ENCODE measurements at regions not wholly inside any gene's neighbourhood (a gene's known extent, or its start where the extent isn't known, plus 50 kb on each side); places are given as distances from the start of the nearest gene placed in this dataset.

GRCh38 chr15:46567968-46568367 lies 933.1 kb downstream of the SQOR start:
- no peak overlapping the region for H3K4me3 Mint-ChIP-seq
- H3K36me3 Mint-ChIP-seq (ENCODE audit: low read depth): no peaks in the 10 kb centered on the region
- intact Hi-C loops (cut with micrococcal nuclease): no loop called here
- no peak for DNase-seq (ENCODE audit: low spot score)
- H3K27ac Mint-ChIP-seq: no peak overlapping the region
- H3K27me3 Mint-ChIP-seq (ENCODE audit: insufficient read depth): no peaks in the 10 kb centered on the region
- peaks cover 24% of the 10 kb centered on the region for H3K9me3 Mint-ChIP-seq
- H3K4me1 Mint-ChIP-seq (ENCODE audit: low read depth): no peaks in the 10 kb centered on the region

GRCh38 chr15:46569781-46570180 lies 935.0 kb downstream of the SQOR start:
- H3K27me3 Mint-ChIP-seq (ENCODE audit: insufficient read depth): no peaks in the 10 kb centered on the region
- H3K9me3 Mint-ChIP-seq: peaks cover 14% of the 10 kb centered on the region
- H3K27ac Mint-ChIP-seq: no peak overlapping the region
- no peak for DNase-seq (ENCODE audit: low spot score)
- no peaks in the 10 kb centered on the region for H3K4me1 Mint-ChIP-seq (ENCODE audit: low read depth)
- intact Hi-C loops (cut with micrococcal nuclease): no loop called here
- H3K36me3 Mint-ChIP-seq (ENCODE audit: low read depth): no peaks in the 10 kb centered on the region
- no peak overlapping the region for H3K4me3 Mint-ChIP-seq

DNA sequence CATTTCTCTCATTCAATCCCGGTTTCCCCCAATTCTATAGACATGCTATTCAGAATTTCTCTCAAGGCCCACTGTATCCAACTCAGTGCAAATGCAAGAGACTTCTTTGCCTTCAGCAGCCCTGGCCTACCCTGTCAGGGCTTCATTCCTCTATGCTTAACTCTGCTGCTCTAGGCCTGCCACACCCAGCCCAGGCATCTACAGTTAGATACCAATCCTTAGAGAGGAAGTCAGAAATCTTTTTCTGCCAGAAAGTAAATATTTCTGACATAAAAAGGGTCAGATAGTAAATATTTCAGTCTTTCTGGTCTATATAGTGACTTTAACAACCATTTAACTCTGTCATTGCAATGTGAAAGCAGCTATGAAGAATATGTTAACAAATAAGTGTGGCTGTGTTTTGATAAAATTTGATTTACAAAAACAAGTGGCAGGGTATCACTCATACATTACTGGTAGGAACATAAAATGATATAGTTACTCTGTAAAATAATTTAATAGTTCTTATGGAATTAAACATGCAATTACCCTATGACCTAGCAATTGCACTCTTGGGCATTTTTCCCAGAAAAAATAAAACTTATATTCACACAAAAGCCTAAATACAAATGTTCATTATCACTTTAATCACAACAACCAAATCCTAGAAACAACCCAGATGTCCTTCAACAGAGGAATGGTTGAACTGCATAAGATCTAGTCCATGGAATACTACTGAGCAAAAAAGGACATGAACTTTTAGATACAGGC lies 942.0 kb downstream of the SQOR start:
- no peaks in the 10 kb centered on the region for H3K36me3 Mint-ChIP-seq (ENCODE audit: low read depth)
- no peak overlapping the region for H3K4me3 Mint-ChIP-seq
- peaks cover 3% of the 10 kb centered on the region for H3K9me3 Mint-ChIP-seq
- H3K27ac Mint-ChIP-seq: no peak overlapping the region
- H3K27me3 Mint-ChIP-seq (ENCODE audit: insufficient read depth): no peaks in the 10 kb centered on the region
- no peaks in the 10 kb centered on the region for H3K4me1 Mint-ChIP-seq (ENCODE audit: low read depth)
- intact Hi-C loops (cut with micrococcal nuclease): no loop called here
- no peak for DNase-seq (ENCODE audit: low spot score)

- H3K9me3 Mint-ChIP-seq: no peaks in the 10 kb centered on the region
- H3K36me3 Mint-ChIP-seq (ENCODE audit: low read depth): no peaks in the 10 kb centered on the region
- no peak overlapping the region for H3K4me3 Mint-ChIP-seq
- H3K27me3 Mint-ChIP-seq (ENCODE audit: insufficient read depth): no peaks in the 10 kb centered on the region
- intact Hi-C loops (cut with micrococcal nuclease): no loop called here
- no peak for DNase-seq (ENCODE audit: low spot score)
- no peak overlapping the region for H3K27ac Mint-ChIP-seq
- H3K4me1 Mint-ChIP-seq (ENCODE audit: low read depth): no peaks in the 10 kb centered on the region
Measured at GRCh38 chr15:46577767-46578166, 942.9 kb downstream of the SQOR start.

- Mint-ChIP-seq H3K4me3 (no peak overlapping the region), H3K9me3 (peaks cover 3% of the 10 kb centered on the region), H3K27ac (no peak overlapping the region), H3K4me1 (ENCODE audit: low read depth) (no peaks in the 10 kb centered on the region), H3K27me3 (ENCODE audit: insufficient read depth) (no peaks in the 10 kb centered on the region), H3K36me3 (ENCODE audit: low read depth) (no peaks in the 10 kb centered on the region)
- no peak for DNase-seq (ENCODE audit: low spot score)
- intact Hi-C loops (cut with micrococcal nuclease): no loop called here
Measured at GRCh38 chr15:46580487-46580886, 945.7 kb downstream of the SQOR start.

- no peak overlapping the region for H3K27ac Mint-ChIP-seq
- H3K36me3 Mint-ChIP-seq (ENCODE audit: low read depth): no peaks in the 10 kb centered on the region
- no peak for DNase-seq (ENCODE audit: low spot score)
- H3K4me3 Mint-ChIP-seq: no peak overlapping the region
- intact Hi-C loops (cut with micrococcal nuclease): no loop called here
- H3K4me1 Mint-ChIP-seq (ENCODE audit: low read depth): no peaks in the 10 kb centered on the region
- H3K27me3 Mint-ChIP-seq (ENCODE audit: insufficient read depth): no peaks in the 10 kb centered on the region
- H3K9me3 Mint-ChIP-seq: peaks cover 3% of the 10 kb centered on the region
Measured at GRCh38 chr15:46580924-46581323, 946.1 kb downstream of the SQOR start.

GRCh38 chr15:46589088-46589487 lies 954.3 kb downstream of the SQOR start:
- Mint-ChIP-seq H3K4me1 (ENCODE audit: low read depth) (no peaks in the 10 kb centered on the region), H3K27me3 (ENCODE audit: insufficient read depth) (no peaks in the 10 kb centered on the region), H3K4me3 (no peak overlapping the region)

GRCh38 chr15:46591462-46591861 lies 956.6 kb downstream of the SQOR start:
- no peak overlapping the region for H3K4me3 Mint-ChIP-seq
- no peaks in the 10 kb centered on the region for H3K4me1 Mint-ChIP-seq (ENCODE audit: low read depth)
- intact Hi-C loops (cut with micrococcal nuclease): no loop called here
- H3K9me3 Mint-ChIP-seq: peaks cover 24% of the 10 kb centered on the region
- no peak overlapping the region for H3K27ac Mint-ChIP-seq
- H3K36me3 Mint-ChIP-seq (ENCODE audit: low read depth): no peaks in the 10 kb centered on the region
- DNase-seq (ENCODE audit: low spot score): no peak
- no peaks in the 10 kb centered on the region for H3K27me3 Mint-ChIP-seq (ENCODE audit: insufficient read depth)

More at GRCh38 chr15:46589088-46589487, 954.3 kb downstream of the SQOR start:
- H3K36me3 Mint-ChIP-seq (ENCODE audit: low read depth): no peaks in the 10 kb centered on the region
- DNase-seq (ENCODE audit: low spot score): no peak
- intact Hi-C loops (cut with micrococcal nuclease): no loop called here
- H3K27ac Mint-ChIP-seq: no peak overlapping the region
- peaks cover 24% of the 10 kb centered on the region for H3K9me3 Mint-ChIP-seq

DNA sequence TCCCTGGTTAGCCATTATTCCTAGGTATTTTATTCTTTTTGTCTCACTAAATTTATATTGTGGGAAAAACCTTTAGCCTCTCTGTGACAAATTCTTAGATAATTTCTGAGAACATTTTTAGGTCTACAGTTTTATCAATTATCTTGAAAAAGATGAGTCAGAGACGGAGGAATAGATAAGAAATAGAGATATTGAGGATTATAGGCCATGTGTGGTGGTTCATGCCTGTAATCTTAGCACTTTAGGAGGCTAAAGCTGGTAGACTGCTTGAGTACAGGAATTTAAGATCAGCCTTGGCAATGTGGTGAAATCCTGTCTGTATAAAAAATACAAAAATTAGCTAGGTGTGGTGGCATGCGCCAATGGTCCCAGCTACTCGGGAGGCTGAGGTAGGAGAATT lies 960.2 kb downstream of the SQOR start:
- Mint-ChIP-seq H3K9me3 (peaks cover 13% of the 10 kb centered on the region), H3K4me3 (no peak overlapping the region), H3K27ac (no peak overlapping the region), H3K4me1 (ENCODE audit: low read depth) (no peaks in the 10 kb centered on the region), H3K36me3 (ENCODE audit: low read depth) (no peaks in the 10 kb centered on the region), H3K27me3 (ENCODE audit: insufficient read depth) (no peaks in the 10 kb centered on the region)
- intact Hi-C loops (cut with micrococcal nuclease): no loop called here
- DNase-seq (ENCODE audit: low spot score): no peak

GRCh38 chr15:46607077-46607476 lies 972.2 kb downstream of the SQOR start:
- H3K4me1 Mint-ChIP-seq (ENCODE audit: low read depth): no peaks in the 10 kb centered on the region
- H3K27ac Mint-ChIP-seq: no peak overlapping the region
- no peak overlapping the region for H3K4me3 Mint-ChIP-seq
- H3K27me3 Mint-ChIP-seq (ENCODE audit: insufficient read depth): no peaks in the 10 kb centered on the region
- no peak for DNase-seq (ENCODE audit: low spot score)
- no peaks in the 10 kb centered on the region for H3K36me3 Mint-ChIP-seq (ENCODE audit: low read depth)
- intact Hi-C loops (cut with micrococcal nuclease): no loop called here
- peaks cover 20% of the 10 kb centered on the region for H3K9me3 Mint-ChIP-seq

- no peak for DNase-seq (ENCODE audit: low spot score)
- no peaks in the 10 kb centered on the region for H3K36me3 Mint-ChIP-seq (ENCODE audit: low read depth)
- peaks cover 17% of the 10 kb centered on the region for H3K9me3 Mint-ChIP-seq
- no peak overlapping the region for H3K27ac Mint-ChIP-seq
- H3K4me1 Mint-ChIP-seq (ENCODE audit: low read depth): no peaks in the 10 kb centered on the region
- no peak overlapping the region for H3K4me3 Mint-ChIP-seq
- intact Hi-C loops (cut with micrococcal nuclease): no loop called here
- no peaks in the 10 kb centered on the region for H3K27me3 Mint-ChIP-seq (ENCODE audit: insufficient read depth)
Measured at GRCh38 chr15:46616033-46616432, 981.2 kb downstream of the SQOR start.

DNA sequence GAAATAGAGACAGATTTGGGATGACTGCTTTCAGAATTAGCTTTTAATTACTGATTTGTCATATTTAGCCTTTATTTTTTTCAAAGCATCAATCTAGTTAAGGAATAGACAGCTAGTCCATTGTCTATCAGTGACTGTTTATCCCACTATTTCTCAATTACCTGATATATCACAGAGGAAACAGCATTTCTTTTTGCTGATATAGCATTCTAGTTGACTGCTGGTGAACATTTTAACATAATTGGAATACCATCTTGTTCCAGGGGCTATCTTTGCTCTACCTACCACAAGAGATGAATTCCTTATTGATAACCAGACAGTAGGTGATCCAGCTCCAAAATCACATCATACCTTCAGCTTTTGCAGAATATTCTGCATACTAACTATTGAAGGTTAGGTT lies 982.7 kb downstream of the SQOR start:
- H3K9me3 Mint-ChIP-seq: peaks cover 10% of the 10 kb centered on the region
- H3K36me3 Mint-ChIP-seq (ENCODE audit: low read depth): no peaks in the 10 kb centered on the region
- no peak overlapping the region for H3K4me3 Mint-ChIP-seq
- no peak for DNase-seq (ENCODE audit: low spot score)
- intact Hi-C loops (cut with micrococcal nuclease): no loop called here
- no peaks in the 10 kb centered on the region for H3K4me1 Mint-ChIP-seq (ENCODE audit: low read depth)
- no peak overlapping the region for H3K27ac Mint-ChIP-seq
- H3K27me3 Mint-ChIP-seq (ENCODE audit: insufficient read depth): no peaks in the 10 kb centered on the region

GRCh38 chr15:46618984-46619383 lies 984.2 kb downstream of the SQOR start:
- intact Hi-C loops (cut with micrococcal nuclease): no loop called here
- Mint-ChIP-seq H3K4me1 (ENCODE audit: low read depth) (no peaks in the 10 kb centered on the region), H3K27ac (no peak overlapping the region), H3K4me3 (no peak overlapping the region), H3K27me3 (ENCODE audit: insufficient read depth) (no peaks in the 10 kb centered on the region), H3K36me3 (ENCODE audit: low read depth) (no peaks in the 10 kb centered on the region), H3K9me3 (peaks cover 10% of the 10 kb centered on the region)
- no peak for DNase-seq (ENCODE audit: low spot score)
